PC-9 (cell line): ENCODE measurements at regions not wholly inside any gene's neighbourhood (a gene's known extent, or its start where the extent isn't known, plus 50 kb on each side); places are given as distances from the start of the nearest gene placed in this dataset.

Source experiments
- BruUV-seq: library from RNA; stranded (reverse); fragments of 400-500 nt; replicated peaks from 2 replicates; lab custom pipeline; 2021; lab: Mats Ljungman, UMichigan
- CTCF ChIA-PET: fragments of 300-600 bp; sonication (Branson Sonifier 250); formaldehyde crosslinking; loops from one replicate; lab custom pipeline; 2022; ENCODE audit warnings: antibody characterized with exemption; lab: Charles Lee
- POLR2A ChIA-PET: fragments of 300-600 bp; sonication (Branson Sonifier 250); formaldehyde crosslinking; loops from one replicate; lab custom pipeline; 2022; ENCODE audit warnings: antibody characterized with exemption; ENCODE audit not compliant: unreplicated experiment; lab: Charles Lee
- DNase-seq, 2 experiments: peaks; one replicate each; pipeline versions ENCODE4 v3.0.0 to v3.0.0-alpha.2; 2015 to 2022; ENCODE audit warnings: mixed read lengths in 1 of 2
- H2AFZ ChIP-seq: fragments of 200-600 bp; sonication (generic); 2 replicates; pipeline ENCODE4 v1.8.1; 2017; ENCODE audit warnings: antibody characterized with exemption
- H3F3A ChIP-seq: fragments of 200-600 bp; sonication (generic); 2 replicates; pipeline ENCODE4 v1.8.1; 2017; ENCODE audit warnings: antibody characterized with exemption, mild to moderate bottlenecking, low read depth; ENCODE audit not compliant: insufficient read depth
- H3K27ac ChIP-seq: fragments of 200-600 bp; sonication (generic); 2 replicates; pipeline ENCODE4 v1.6.1; 2016; ENCODE audit warnings: mixed run types
- H3K27me3 ChIP-seq: fragments of 200-600 bp; sonication (generic); 2 replicates; pipeline ENCODE4 v1.6.1; 2016; ENCODE audit warnings: low read depth, mixed run types; ENCODE audit not compliant: insufficient read depth
- H3K36me3 ChIP-seq: fragments of 200-600 bp; sonication (generic); 2 replicates; pipeline ENCODE4 v1.6.1; 2016; ENCODE audit warnings: low read depth, mixed run types
- H3K4me1 ChIP-seq: fragments of 200-600 bp; sonication (generic); replicated peaks from 2 replicates; pipeline ENCODE4 v1.6.1; 2016; ENCODE audit warnings: mixed run types; ENCODE audit not compliant: insufficient read depth
- H3K4me2 ChIP-seq: fragments of 200-600 bp; sonication (generic); 2 replicates; pipeline ENCODE4 v1.6.1; 2017; ENCODE audit warnings: mixed run types
- H3K4me3 ChIP-seq: fragments of 200-600 bp; sonication (generic); 2 replicates; pipeline ENCODE4 v1.6.1; 2016; ENCODE audit warnings: mixed run types
- H3K79me2 ChIP-seq: fragments of 200-600 bp; sonication (generic); 2 replicates; pipeline ENCODE4 v1.6.1; 2017; ENCODE audit warnings: low read depth, mixed run types
- H3K9me2 ChIP-seq: fragments of 200-600 bp; sonication (generic); 2 replicates; pipeline ENCODE4 v1.8.1; 2017; ENCODE audit warnings: mild to moderate bottlenecking; ENCODE audit not compliant: insufficient read depth
- H3K9me3 ChIP-seq: fragments of 200-600 bp; sonication (generic); 2 replicates; pipeline ENCODE4 v1.8.1; 2016; ENCODE audit warnings: low read depth; ENCODE audit not compliant: insufficient read depth
- H4K20me1 ChIP-seq: fragments of 200-600 bp; sonication (generic); 2 replicates; pipeline ENCODE4 v1.8.1; 2017; ENCODE audit not compliant: insufficient read depth
- EZH2 ChIP-seq: fragments of 200-600 bp; sonication (generic); IDR thresholded peaks from 2 replicates; pipeline ENCODE4 v1.8.0; 2017; ENCODE audit warnings: antibody characterized with exemption, low read depth
- intact Hi-C: fragments of 100-400 bp; cut with micrococcal nuclease; formaldehyde crosslinking; loops from one replicate; pipeline ENCODE4 v1.10.0; 2022; ENCODE audit not compliant: unreplicated experiment
- TF ChIP-seq, protein P1 (sequence below): fragments of 200-600 bp; sonication (generic); conservative IDR thresholded peaks from 2 replicates; pipeline ENCODE4 v1.6.1; 2017; ENCODE audit warnings: mixed run types, antibody characterized with exemption, mild to moderate bottlenecking, moderate library complexity

DNA sequence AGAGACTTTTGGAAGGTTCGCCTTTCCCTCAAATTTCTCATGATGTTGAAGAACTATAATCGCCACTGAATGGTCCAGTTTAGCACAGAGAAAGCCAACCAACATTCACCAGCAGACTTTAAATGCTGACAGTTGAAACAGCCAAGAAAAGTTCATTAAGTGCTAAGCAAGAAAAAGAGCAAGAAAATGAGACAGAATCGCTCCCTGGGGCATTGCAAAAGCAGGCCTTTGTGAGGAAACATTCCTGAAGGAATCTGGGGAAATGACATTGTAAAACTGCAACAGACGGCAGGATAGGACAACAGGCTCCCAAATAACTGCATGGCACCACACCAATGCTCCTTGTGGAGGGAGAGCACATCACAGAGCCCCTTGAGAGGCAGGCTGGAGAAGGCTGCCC is 269.3 kb upstream of the ID2 start:
- TF ChIP-seq EZH2, result no peak
- TF ChIP-seq, protein P1, sequence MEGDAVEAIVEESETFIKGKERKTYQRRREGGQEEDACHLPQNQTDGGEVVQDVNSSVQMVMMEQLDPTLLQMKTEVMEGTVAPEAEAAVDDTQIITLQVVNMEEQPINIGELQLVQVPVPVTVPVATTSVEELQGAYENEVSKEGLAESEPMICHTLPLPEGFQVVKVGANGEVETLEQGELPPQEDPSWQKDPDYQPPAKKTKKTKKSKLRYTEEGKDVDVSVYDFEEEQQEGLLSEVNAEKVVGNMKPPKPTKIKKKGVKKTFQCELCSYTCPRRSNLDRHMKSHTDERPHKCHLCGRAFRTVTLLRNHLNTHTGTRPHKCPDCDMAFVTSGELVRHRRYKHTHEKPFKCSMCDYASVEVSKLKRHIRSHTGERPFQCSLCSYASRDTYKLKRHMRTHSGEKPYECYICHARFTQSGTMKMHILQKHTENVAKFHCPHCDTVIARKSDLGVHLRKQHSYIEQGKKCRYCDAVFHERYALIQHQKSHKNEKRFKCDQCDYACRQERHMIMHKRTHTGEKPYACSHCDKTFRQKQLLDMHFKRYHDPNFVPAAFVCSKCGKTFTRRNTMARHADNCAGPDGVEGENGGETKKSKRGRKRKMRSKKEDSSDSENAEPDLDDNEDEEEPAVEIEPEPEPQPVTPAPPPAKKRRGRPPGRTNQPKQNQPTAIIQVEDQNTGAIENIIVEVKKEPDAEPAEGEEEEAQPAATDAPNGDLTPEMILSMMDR, result no peak
- Histone ChIP-seq H3K9me2 (no peaks in the 10 kb centered on the region), H4K20me1 (no peaks in the 10 kb centered on the region), H3F3A (no peaks in the 10 kb centered on the region), H3K4me1 (no peaks in the 10 kb centered on the region), H3K36me3 (no peaks in the 10 kb centered on the region), H3K27me3 (peaks cover 88% of the 10 kb centered on the region), H2AFZ (no peak overlapping the region), H3K4me3 (no peak overlapping the region), H3K9me3 (peaks cover 4% of the 10 kb centered on the region; the same call in 1 of the 2 replicates), H3K4me2 (no peak overlapping the region), H3K79me2 (no peaks in the 10 kb centered on the region), H3K27ac (no peak overlapping the region)
- no TSS peak for BruUV-seq
- no peak for DNase-seq
- ChIA-PET POLR2A (no interaction called here), CTCF (no interaction called here)
- intact Hi-C loops, result no loop called here

DNA sequence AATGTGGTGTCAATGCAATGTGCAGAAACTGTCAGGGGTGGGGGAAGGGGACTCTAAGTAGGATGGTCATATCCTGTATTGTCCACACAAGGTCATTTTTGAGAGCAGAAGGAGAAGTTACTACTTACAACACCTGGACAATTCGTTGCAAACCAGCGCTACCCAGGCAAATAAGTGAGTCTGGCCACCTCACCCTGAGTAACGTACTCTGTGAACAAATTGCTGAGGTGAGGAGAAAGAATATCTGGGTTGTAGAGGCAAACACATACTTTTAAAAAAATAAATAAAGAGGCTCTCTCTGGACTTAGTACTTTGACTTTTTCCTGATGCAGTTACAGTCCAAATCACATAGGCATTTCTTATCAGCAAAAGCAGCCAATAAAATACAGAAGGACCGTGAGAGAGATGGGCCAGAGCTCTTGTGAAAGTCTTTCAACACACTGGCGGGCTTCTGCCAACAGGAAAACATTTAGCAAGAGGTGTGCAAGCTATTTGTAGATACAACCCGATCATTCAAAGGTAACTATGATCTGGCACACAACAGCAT is 268.2 kb upstream of the ID2 start:
- Histone ChIP-seq H3K4me2 (no peak overlapping the region), H3K4me3 (no peak overlapping the region), H3K27me3 (peaks cover 87% of the 10 kb centered on the region), H3K36me3 (no peaks in the 10 kb centered on the region), H3K9me3 (peaks cover 4% of the 10 kb centered on the region; the same call in 1 of the 2 replicates), H2AFZ (no peak overlapping the region), H3K9me2 (no peaks in the 10 kb centered on the region), H3K4me1 (no peaks in the 10 kb centered on the region), H3K79me2 (no peaks in the 10 kb centered on the region), H3K27ac (no peak overlapping the region), H4K20me1 (no peaks in the 10 kb centered on the region), H3F3A (no peaks in the 10 kb centered on the region)
- no peak for DNase-seq
- TF ChIP-seq, protein P1, result no peak
- no peak for TF ChIP-seq EZH2
- intact Hi-C loops, result no loop called here
- BruUV-seq, result no TSS peak
- POLR2A ChIA-PET, result no interaction called here
- CTCF ChIA-PET, result no interaction called here

DNA sequence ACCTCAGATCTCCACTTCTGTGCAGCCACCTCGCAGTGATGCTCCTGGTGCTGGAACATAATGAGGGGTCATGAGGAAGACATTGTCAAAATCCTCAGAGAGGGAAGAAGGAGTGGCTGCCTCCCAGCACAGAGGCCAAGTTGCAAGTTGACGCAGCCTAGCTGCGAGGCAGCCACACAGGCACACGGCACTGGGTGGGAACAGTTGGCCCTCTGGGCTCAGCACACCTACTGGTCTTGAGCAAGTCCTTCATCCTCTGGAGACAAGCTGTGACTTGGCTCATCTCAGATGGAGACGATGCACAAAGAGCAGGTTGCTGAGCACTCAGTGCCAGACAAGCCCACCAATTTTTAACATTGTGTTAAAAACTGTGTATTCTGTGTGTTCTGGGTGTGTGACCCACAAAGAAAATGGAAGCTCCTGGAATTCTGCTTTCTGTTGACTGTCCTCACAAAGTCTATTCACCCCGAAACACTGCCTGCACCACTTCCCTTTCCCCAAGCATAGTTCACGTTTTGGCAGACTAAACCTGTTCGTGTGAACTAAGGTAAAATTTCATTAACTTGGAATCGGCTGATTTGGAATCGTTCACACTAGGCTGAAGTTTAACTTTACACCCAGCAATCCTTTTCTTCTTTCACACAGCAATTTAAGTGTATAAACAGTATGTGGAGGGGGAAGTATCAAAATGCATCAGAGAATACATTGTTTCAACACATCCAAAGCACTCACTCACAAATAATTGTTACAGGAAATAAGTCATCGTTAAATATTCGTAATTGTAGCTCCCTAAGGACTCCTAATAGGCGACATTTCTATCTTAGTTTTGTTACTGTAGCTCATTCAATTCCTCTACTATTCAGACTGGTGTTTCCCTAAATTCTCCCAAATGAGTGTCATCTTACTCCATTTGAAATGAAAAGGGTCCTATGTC is 266.6 kb upstream of the ID2 start:
- no TSS peak for BruUV-seq
- no peaks in the 10 kb centered on the region for H3K79me2 ChIP-seq
- CTCF ChIA-PET, result no interaction called here
- no peak overlapping the region for H3K4me2 ChIP-seq
- no peak overlapping the region for H3K27ac ChIP-seq
- no peak for DNase-seq
- intact Hi-C loops, result no loop called here
- no peaks in the 10 kb centered on the region for H4K20me1 ChIP-seq
- no peaks in the 10 kb centered on the region for H3F3A ChIP-seq
- peaks cover 4% of the 10 kb centered on the region; the same call in 1 of the 2 replicates for H3K9me3 ChIP-seq
- TF ChIP-seq EZH2, result no peak
- POLR2A ChIA-PET, result no interaction called here
- H3K36me3 ChIP-seq, result no peaks in the 10 kb centered on the region
- H2AFZ ChIP-seq, result no peak overlapping the region
- no peaks in the 10 kb centered on the region for H3K4me1 ChIP-seq
- no peaks in the 10 kb centered on the region for H3K9me2 ChIP-seq
- H3K4me3 ChIP-seq, result no peak overlapping the region
- peaks cover 87% of the 10 kb centered on the region for H3K27me3 ChIP-seq
